ENCODE measurements at regions not wholly inside any gene's neighbourhood (a gene's known extent, or its start where the extent isn't known, plus 50 kb on each side); places are given as distances from the start of the nearest gene placed in this dataset.

GRCh38 chr9:106581973-106582372 is 281.0 kb upstream of the ZNF462 start:
- DNase-seq (no peak), ATAC-seq (ENCODE audit: insufficient read depth, low FRiP score) (no peak)
- Histone ChIP-seq H3K36me3 (ENCODE audit: control insufficient read depth in 4 of 4, insufficient read depth in 4 of 4, low read length in 4 of 4) (no peaks in the 10 kb centered on the region), H3K9me3 (ENCODE audit: control insufficient read depth in 4 of 4, insufficient read depth in 3 of 4, low read length in 3 of 4) (peaks cover 0 to 7% (median 2%) of the 10 kb centered on the region in 4 donors), H3K4me3 (no peak overlapping the region), H3K9ac (ENCODE audit: insufficient read depth in 1 of 2, low read length in 2 of 2) (no peak overlapping the region), H3K4me1 (ENCODE audit: control insufficient read depth in 5 of 5, insufficient read depth in 5 of 5, low read length in 5 of 5) (peaks cover 0 to under 1% (median 0%) of the 10 kb centered on the region in 5 donors), H3K27me3 (ENCODE audit: control insufficient read depth in 3 of 3, insufficient read depth in 3 of 3, low read length in 2 of 3) (no peaks in the 10 kb centered on the region), H3K27ac (ENCODE audit: low read depth in 1 of 2, low read length in 1 of 2) (no peak overlapping the region)
- TF ChIP-seq, protein P1, sequence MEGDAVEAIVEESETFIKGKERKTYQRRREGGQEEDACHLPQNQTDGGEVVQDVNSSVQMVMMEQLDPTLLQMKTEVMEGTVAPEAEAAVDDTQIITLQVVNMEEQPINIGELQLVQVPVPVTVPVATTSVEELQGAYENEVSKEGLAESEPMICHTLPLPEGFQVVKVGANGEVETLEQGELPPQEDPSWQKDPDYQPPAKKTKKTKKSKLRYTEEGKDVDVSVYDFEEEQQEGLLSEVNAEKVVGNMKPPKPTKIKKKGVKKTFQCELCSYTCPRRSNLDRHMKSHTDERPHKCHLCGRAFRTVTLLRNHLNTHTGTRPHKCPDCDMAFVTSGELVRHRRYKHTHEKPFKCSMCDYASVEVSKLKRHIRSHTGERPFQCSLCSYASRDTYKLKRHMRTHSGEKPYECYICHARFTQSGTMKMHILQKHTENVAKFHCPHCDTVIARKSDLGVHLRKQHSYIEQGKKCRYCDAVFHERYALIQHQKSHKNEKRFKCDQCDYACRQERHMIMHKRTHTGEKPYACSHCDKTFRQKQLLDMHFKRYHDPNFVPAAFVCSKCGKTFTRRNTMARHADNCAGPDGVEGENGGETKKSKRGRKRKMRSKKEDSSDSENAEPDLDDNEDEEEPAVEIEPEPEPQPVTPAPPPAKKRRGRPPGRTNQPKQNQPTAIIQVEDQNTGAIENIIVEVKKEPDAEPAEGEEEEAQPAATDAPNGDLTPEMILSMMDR (IDR thresholded peaks at IDR 0.05; ENCODE audit: control extremely low read depth, extremely low read depth): no peak
- 95% methylated on average over 6 of the region's 6 CpGs for WGBS, 2 donors

DNA sequence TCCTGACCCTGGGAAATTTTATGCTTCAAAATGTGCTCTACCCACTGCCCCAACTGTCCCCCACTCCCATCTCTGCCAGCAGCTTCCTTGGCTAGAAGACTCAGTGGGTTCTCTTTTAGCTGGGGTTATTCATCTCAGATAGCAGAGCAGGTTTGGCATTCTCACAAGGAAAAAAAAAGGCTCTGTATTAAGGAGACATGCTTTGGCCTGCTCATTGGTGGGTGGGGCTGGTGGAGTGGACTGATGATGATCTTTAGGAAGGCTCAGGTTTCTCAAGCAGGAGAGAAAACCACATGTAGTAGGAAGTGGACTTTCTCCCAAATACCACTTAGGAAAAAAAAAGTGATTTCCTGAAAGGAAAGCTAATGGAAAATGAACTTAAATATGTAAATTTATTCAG is 279.2 kb upstream of the ZNF462 start:
- H3K9me3 ChIP-seq (ENCODE audit: control insufficient read depth in 4 of 4, insufficient read depth in 3 of 4, low read length in 3 of 4): peaks cover 0 to 4% (median 2%) of the 10 kb centered on the region in 4 donors
- H3K4me3 ChIP-seq: no peak overlapping the region
- no peaks in the 10 kb centered on the region for H3K27me3 ChIP-seq (ENCODE audit: control insufficient read depth in 3 of 3, insufficient read depth in 3 of 3, low read length in 2 of 3)
- H3K27ac ChIP-seq (ENCODE audit: low read depth in 1 of 2, low read length in 1 of 2): no peak overlapping the region
- TF ChIP-seq, protein P1 (IDR thresholded peaks at IDR 0.05; ENCODE audit: control extremely low read depth, extremely low read depth): no peak
- H3K4me1 ChIP-seq (ENCODE audit: control insufficient read depth in 5 of 5, insufficient read depth in 5 of 5, low read length in 5 of 5): no peaks in the 10 kb centered on the region
- ATAC-seq (ENCODE audit: insufficient read depth, low FRiP score): no peak
- H3K36me3 ChIP-seq (ENCODE audit: control insufficient read depth in 4 of 4, insufficient read depth in 4 of 4, low read length in 4 of 4): no peaks in the 10 kb centered on the region
- no peak for DNase-seq
- H3K9ac ChIP-seq (ENCODE audit: insufficient read depth in 1 of 2, low read length in 2 of 2): no peak overlapping the region

- TF ChIP-seq, protein P1 (IDR thresholded peaks at IDR 0.05; ENCODE audit: control extremely low read depth, extremely low read depth): no peak
- Histone ChIP-seq H3K9me3 (ENCODE audit: control insufficient read depth in 4 of 4, insufficient read depth in 3 of 4, low read length in 3 of 4) (peaks cover 0 to 2% (median 0%) of the 10 kb centered on the region in 4 donors), H3K27ac (ENCODE audit: low read depth in 1 of 2, low read length in 1 of 2) (no peak overlapping the region), H3K4me3 (no peak overlapping the region), H3K4me1 (ENCODE audit: control insufficient read depth in 5 of 5, insufficient read depth in 5 of 5, low read length in 5 of 5) (no peaks in the 10 kb centered on the region), H3K36me3 (ENCODE audit: control insufficient read depth in 4 of 4, insufficient read depth in 4 of 4, low read length in 4 of 4) (no peaks in the 10 kb centered on the region), H3K27me3 (ENCODE audit: control insufficient read depth in 3 of 3, insufficient read depth in 3 of 3, low read length in 2 of 3) (no peaks in the 10 kb centered on the region), H3K9ac (ENCODE audit: insufficient read depth in 1 of 2, low read length in 2 of 2) (no peak overlapping the region)
- ATAC-seq (ENCODE audit: insufficient read depth, low FRiP score) (no peak), DNase-seq (no peak)
- 90 to 96% methylated on average over 2 of the region's 2 CpGs for WGBS, 2 donors
Observed at GRCh38 chr9:106587042-106587441, 275.9 kb upstream of the ZNF462 start.

GRCh38 chr9:106588626-106589025 is 274.3 kb upstream of the ZNF462 start:
- Histone ChIP-seq H3K4me1 (ENCODE audit: control insufficient read depth in 5 of 5, insufficient read depth in 5 of 5, low read length in 5 of 5) (no peaks in the 10 kb centered on the region), H3K4me3 (no peak overlapping the region), H3K36me3 (ENCODE audit: control insufficient read depth in 4 of 4, insufficient read depth in 4 of 4, low read length in 4 of 4) (no peaks in the 10 kb centered on the region), H3K9ac (ENCODE audit: insufficient read depth in 1 of 2, low read length in 2 of 2) (no peak overlapping the region), H3K27me3 (ENCODE audit: control insufficient read depth in 3 of 3, insufficient read depth in 3 of 3, low read length in 2 of 3) (no peaks in the 10 kb centered on the region), H3K9me3 (ENCODE audit: control insufficient read depth in 4 of 4, insufficient read depth in 3 of 4, low read length in 3 of 4) (peaks cover 0 to 2% (median 0%) of the 10 kb centered on the region in 4 donors), H3K27ac (ENCODE audit: low read depth in 1 of 2, low read length in 1 of 2) (no peak overlapping the region)
- DNase-seq: no peak
- ATAC-seq (ENCODE audit: insufficient read depth, low FRiP score): peak; percentile 8
- 58 to 69% methylated on average over 5 of the region's 5 CpGs for WGBS, 2 donors
- TF ChIP-seq, protein P1 (IDR thresholded peaks at IDR 0.05; ENCODE audit: control extremely low read depth, extremely low read depth): no peak
